ENCODE measurements at regions not wholly inside any gene's neighbourhood (a gene's known extent, or its start where the extent isn't known, plus 50 kb on each side); places are given as distances from the start of the nearest gene placed in this dataset.

- 44% methylated on average over 4 of the region's 4 CpGs for WGBS (ENCODE audit: low lambda C conversion rate)
- H3K36me3 ChIP-seq (replicated peaks in 1 of 2; ENCODE audit: control insufficient read depth in 1 of 2, insufficient read depth in 2 of 2, low read length in 1 of 2) = no peaks in the 10 kb centered on the region
- POLR2A ChIA-PET = no interaction called here
- no peaks in the 10 kb centered on the region for H3K4me1 ChIP-seq (ENCODE audit: control insufficient read depth in 1 of 2, insufficient read depth in 2 of 2, low read depth in 1 of 2, low read length in 1 of 2)
- no peak overlapping the region for H3K4me2 ChIP-seq
- H3K27ac ChIP-seq (ENCODE audit: low read depth in 2 of 2, low read length in 1 of 2) = no peak overlapping the region
- no peaks in the 10 kb centered on the region for H3K9me3 ChIP-seq
- CTCF ChIA-PET = no interaction called here
- no peaks in the 10 kb centered on the region for H3F3A ChIP-seq (replicated peaks; ENCODE audit: insufficient read depth)
- no peak overlapping the region for H3K4me3 ChIP-seq (ENCODE audit: low read depth in 2 of 2, low read length in 1 of 2)
- H4K20me1 ChIP-seq (ENCODE audit: insufficient read depth) = no peaks in the 10 kb centered on the region
- H3K9ac ChIP-seq = no peak overlapping the region
- H2AFZ ChIP-seq (ENCODE audit: low read depth) = no peak overlapping the region
- DNase-seq = no peak
- no peaks in the 10 kb centered on the region for H3K27me3 ChIP-seq (ENCODE audit: insufficient read depth)
- TF ChIP-seq MXI1 (IDR thresholded peaks at IDR 0.05; ENCODE audit: low read depth, low read length) (no peak), FOSL2 (IDR thresholded peaks at IDR 0.05; ENCODE audit: borderline replicate concordance, low read depth) (no peak), YY1 (IDR thresholded peaks at IDR 0.05; ENCODE audit: low read depth) (no peak), EP300 (IDR thresholded peaks at IDR 0.05; ENCODE audit: borderline replicate concordance in 1 of 2, low read depth in 1 of 2, low read length in 1 of 2) (no peak), USF1 (IDR thresholded peaks at IDR 0.05; ENCODE audit: borderline replicate concordance, low read depth) (no peak), PBX3 (IDR thresholded peaks at IDR 0.05) (no peak), ELF1 (IDR thresholded peaks at IDR 0.05) (no peak), SMC3 (IDR thresholded peaks at IDR 0.05; ENCODE audit: low read depth, low read length) (no peak), RAD21 (IDR thresholded peaks at IDR 0.05; ENCODE audit: low read length) (no peak), USF2 (IDR thresholded peaks at IDR 0.05; ENCODE audit: borderline replicate concordance, low read depth, low read length) (no peak), RXRA (IDR thresholded peaks at IDR 0.05; ENCODE audit: borderline replicate concordance, low read depth) (no peak), JUND (IDR thresholded peaks at IDR 0.05) (no peak), RFX5 (IDR thresholded peaks at IDR 0.05; ENCODE audit: low read length) (no peak), MAX (IDR thresholded peaks at IDR 0.05; ENCODE audit: low read depth) (no peak), TAF1 (IDR thresholded peaks at IDR 0.05; ENCODE audit: borderline replicate concordance, low read depth, low read length) (no peak), GABPA (IDR thresholded peaks at IDR 0.05; ENCODE audit: low read depth) (no peak), CHD2 (IDR thresholded peaks at IDR 0.05; ENCODE audit: low read length, partially characterized antibody) (no peak), POLR2AphosphoS5 (IDR thresholded peaks at IDR 0.05; ENCODE audit: low read depth, low read length) (no peak), MEF2A (IDR thresholded peaks at IDR 0.05; ENCODE audit: borderline replicate concordance, low read depth) (no peak), NRF1 (IDR thresholded peaks at IDR 0.05; ENCODE audit: low read depth, low read length) (no peak)
- H3K9me2 ChIP-seq = no peaks in the 10 kb centered on the region
- H3K79me2 ChIP-seq (ENCODE audit: insufficient read depth) = no peaks in the 10 kb centered on the region
Measured at GRCh38 chr6:106862858-106863257, 111.7 kb downstream of the CD24 start.
